Fibroblast of lung (primary cell): ENCODE measurements at regions not wholly inside any gene's neighbourhood (a gene's known extent, or its start where the extent isn't known, plus 50 kb on each side); places are given as distances from the start of the nearest gene placed in this dataset.
"Not testable (repeated sequence)": the region's sequence is repeated elsewhere in the genome, so short reads cannot be mapped to it uniquely, and the experiment has no call there.

ENCODE experiments used
- EZH2 ChIP-seq: IDR thresholded peaks from 2 replicates; pipeline ENCODE4 v1.5.1; 2012; ENCODE audit warnings: low read length, control low read depth, mild to moderate bottlenecking; ENCODE audit errors: missing control alignments
- TF ChIP-seq, protein P1 (sequence below), 2 donors: IDR thresholded peaks in 1 of 2; conservative IDR thresholded peaks in 1 of 2; 1 replicate in 1 of 2; 2 replicates in 1 of 2; pipeline ENCODE4 v1.5.1; 2011 to 2012; ENCODE audit warnings: low read length in 2 of 2, control low read depth in 1 of 2, inconsistent platforms in 1 of 2, low read depth in 1 of 2, mild to moderate bottlenecking in 1 of 2

DNA sequence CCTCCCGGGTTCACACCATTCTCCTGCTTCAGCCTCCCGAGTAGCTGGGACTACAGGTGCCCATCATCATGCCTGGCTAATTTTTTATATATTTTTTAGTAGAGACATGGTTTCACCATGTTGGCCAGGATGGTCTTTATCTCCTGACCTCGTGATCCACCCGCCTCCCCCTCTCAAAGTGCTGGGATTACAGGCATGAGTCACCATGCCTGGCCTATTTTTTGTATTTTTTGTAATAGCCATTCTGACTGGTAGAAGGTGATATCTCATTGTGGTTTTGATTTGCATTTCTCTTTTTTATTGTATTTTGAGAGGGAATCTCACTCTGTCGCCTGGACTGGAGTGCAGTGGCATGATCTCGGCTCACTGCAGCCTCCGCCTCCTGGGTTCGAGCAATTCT lies 139.6 kb upstream of the TNPO1 start:
- not testable (repeated sequence) for TF ChIP-seq EZH2
- TF ChIP-seq, protein P1, sequence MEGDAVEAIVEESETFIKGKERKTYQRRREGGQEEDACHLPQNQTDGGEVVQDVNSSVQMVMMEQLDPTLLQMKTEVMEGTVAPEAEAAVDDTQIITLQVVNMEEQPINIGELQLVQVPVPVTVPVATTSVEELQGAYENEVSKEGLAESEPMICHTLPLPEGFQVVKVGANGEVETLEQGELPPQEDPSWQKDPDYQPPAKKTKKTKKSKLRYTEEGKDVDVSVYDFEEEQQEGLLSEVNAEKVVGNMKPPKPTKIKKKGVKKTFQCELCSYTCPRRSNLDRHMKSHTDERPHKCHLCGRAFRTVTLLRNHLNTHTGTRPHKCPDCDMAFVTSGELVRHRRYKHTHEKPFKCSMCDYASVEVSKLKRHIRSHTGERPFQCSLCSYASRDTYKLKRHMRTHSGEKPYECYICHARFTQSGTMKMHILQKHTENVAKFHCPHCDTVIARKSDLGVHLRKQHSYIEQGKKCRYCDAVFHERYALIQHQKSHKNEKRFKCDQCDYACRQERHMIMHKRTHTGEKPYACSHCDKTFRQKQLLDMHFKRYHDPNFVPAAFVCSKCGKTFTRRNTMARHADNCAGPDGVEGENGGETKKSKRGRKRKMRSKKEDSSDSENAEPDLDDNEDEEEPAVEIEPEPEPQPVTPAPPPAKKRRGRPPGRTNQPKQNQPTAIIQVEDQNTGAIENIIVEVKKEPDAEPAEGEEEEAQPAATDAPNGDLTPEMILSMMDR (conservative IDR thresholded peaks at IDR 0.05 in 1 of 2, IDR thresholded peaks at IDR 0.05 in 1 of 2; ENCODE audit: low read depth in 1 of 2, low read length in 2 of 2), result not testable (repeated sequence)
